ENCODE measurements at regions not wholly inside any gene's neighbourhood (a gene's known extent, or its start where the extent isn't known, plus 50 kb on each side); places are given as distances from the start of the nearest gene placed in this dataset.

DNA sequence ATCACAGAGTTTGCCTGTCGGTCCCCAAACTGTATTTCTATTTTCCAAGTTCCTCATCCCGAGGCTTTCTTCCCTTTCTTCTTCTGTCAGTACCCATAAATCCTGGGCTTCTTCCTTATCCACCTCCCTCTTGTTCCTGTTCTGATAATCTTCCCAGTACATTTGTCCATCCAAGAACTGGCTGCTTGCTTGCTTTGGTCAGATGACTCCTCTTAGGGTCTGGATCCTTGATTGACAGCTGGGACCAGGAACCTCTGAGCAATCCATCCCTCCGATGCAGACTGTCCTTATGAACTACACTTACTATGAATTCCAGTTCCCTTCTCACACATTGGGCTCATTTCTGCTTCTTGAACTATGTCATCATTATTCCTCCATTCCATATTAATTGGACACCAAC lies 275.3 kb upstream of the CITED2 start:
- H3K79me2 ChIP-seq (ENCODE audit: low read length): no peaks in the 10 kb centered on the region
- no peak overlapping the region for H2AFZ ChIP-seq (ENCODE audit: low read length)
- H4K20me1 ChIP-seq (ENCODE audit: insufficient read depth, low read depth, low read length): no peaks in the 10 kb centered on the region
- H3K27me3 ChIP-seq (ENCODE audit: low read length): no peaks in the 10 kb centered on the region
- no peak overlapping the region for H3K27ac ChIP-seq (ENCODE audit: low read length)
- DNase-seq: no peak
- H3K4me1 ChIP-seq (ENCODE audit: low read length): no peaks in the 10 kb centered on the region
- H3K9me3 ChIP-seq (ENCODE audit: low read length): no peaks in the 10 kb centered on the region
- H3K4me2 ChIP-seq (ENCODE audit: low read depth, low read length, poor library complexity, severe bottlenecking): no peak overlapping the region
- no peaks in the 10 kb centered on the region for H3K36me3 ChIP-seq (ENCODE audit: insufficient read depth, low read length)
- no peaks in the 10 kb centered on the region for H3K9me2 ChIP-seq (replicated peaks; ENCODE audit: insufficient read depth, low read length)
- no peak overlapping the region for H3K4me3 ChIP-seq (ENCODE audit: low read length)
- no peak overlapping the region for H3K9ac ChIP-seq (ENCODE audit: low read length)

DNA sequence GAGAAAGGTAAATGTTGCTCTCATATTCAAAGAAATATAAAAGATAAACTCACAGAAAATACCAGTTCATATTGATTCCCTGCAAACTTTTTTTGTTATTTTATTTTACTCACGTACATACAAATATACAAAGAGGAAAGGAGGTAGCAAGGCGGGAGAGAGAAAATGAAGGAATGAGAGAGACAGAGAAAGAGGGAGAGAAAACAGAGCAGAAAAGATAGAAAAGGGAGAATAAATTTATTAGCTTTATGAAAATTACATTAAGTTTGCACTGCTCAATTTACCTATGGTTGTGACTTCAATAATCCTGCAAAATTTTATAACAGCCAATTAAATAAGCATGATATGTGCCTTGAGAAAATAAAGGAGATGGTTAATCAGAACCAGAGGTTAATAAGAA lies 274.7 kb upstream of the CITED2 start:
- Histone ChIP-seq H2AFZ (ENCODE audit: low read length) (no peak overlapping the region), H3K4me1 (ENCODE audit: low read length) (no peaks in the 10 kb centered on the region), H4K20me1 (ENCODE audit: insufficient read depth, low read depth, low read length) (no peaks in the 10 kb centered on the region), H3K4me3 (ENCODE audit: low read length) (no peak overlapping the region), H3K4me2 (ENCODE audit: low read depth, low read length, poor library complexity, severe bottlenecking) (no peak overlapping the region), H3K27me3 (ENCODE audit: low read length) (no peaks in the 10 kb centered on the region), H3K36me3 (ENCODE audit: insufficient read depth, low read length) (no peaks in the 10 kb centered on the region), H3K27ac (ENCODE audit: low read length) (no peak overlapping the region), H3K9me2 (replicated peaks; ENCODE audit: insufficient read depth, low read length) (no peaks in the 10 kb centered on the region), H3K9ac (ENCODE audit: low read length) (no peak overlapping the region), H3K9me3 (ENCODE audit: low read length) (no peaks in the 10 kb centered on the region), H3K79me2 (ENCODE audit: low read length) (no peaks in the 10 kb centered on the region)
- DNase-seq: no peak

DNA sequence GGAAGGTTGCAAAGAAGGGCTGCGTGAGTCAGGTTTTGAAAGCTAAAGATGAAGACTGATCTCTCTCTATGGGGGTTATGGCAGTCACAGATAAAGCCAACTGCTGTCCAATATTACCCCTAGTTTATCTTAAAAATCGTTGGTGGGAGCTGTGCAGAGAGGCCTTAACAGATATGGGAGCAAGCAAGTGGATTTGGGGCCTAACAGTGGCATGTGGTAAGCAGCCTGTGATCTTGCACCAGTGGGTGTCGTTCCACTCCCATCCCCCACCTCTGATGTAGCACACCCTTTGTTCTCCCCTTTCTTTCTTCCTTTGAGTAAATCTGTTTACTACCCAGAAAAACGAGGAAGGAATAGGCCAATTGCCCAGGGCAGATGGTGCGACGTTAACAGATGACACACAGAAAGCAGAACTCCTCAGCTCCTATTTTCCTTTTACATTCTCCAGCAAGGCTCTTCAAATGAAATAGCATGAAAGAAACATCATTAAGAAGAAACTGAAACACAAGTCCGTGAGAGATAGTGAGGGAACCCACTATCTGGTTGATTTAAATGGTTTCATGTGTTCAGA lies 274.1 kb upstream of the CITED2 start:
- H3K4me3 ChIP-seq (ENCODE audit: low read length): no peak overlapping the region
- no peak for DNase-seq
- no peaks in the 10 kb centered on the region for H3K36me3 ChIP-seq (ENCODE audit: insufficient read depth, low read length)
- no peak overlapping the region for H2AFZ ChIP-seq (ENCODE audit: low read length)
- H3K27ac ChIP-seq (ENCODE audit: low read length): no peak overlapping the region
- no peaks in the 10 kb centered on the region for H3K79me2 ChIP-seq (ENCODE audit: low read length)
- no peaks in the 10 kb centered on the region for H4K20me1 ChIP-seq (ENCODE audit: insufficient read depth, low read depth, low read length)
- H3K9me3 ChIP-seq (ENCODE audit: low read length): no peaks in the 10 kb centered on the region
- H3K27me3 ChIP-seq (ENCODE audit: low read length): no peaks in the 10 kb centered on the region
- no peak overlapping the region for H3K4me2 ChIP-seq (ENCODE audit: low read depth, low read length, poor library complexity, severe bottlenecking)
- no peaks in the 10 kb centered on the region for H3K9me2 ChIP-seq (replicated peaks; ENCODE audit: insufficient read depth, low read length)
- no peak overlapping the region for H3K9ac ChIP-seq (ENCODE audit: low read length)
- no peaks in the 10 kb centered on the region for H3K4me1 ChIP-seq (ENCODE audit: low read length)

DNA sequence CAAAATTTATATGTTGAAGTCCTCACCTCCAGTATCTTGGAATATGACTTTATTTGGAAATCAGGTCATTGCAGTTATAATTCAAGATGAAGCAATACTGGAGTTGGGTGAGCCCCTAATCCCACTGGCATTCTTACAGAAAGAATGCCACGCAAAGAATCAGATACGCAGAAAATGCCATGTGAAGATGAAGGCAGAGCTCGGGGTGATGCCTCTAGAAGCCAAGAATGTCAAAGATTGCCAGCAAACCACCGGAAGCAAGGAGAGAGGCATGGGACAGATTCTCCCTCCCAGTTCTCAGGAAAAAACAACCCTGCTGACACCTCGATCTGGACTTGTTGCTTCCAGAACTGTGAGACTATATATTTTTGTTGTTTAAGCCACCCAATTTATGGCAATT lies 273.4 kb upstream of the CITED2 start:
- Histone ChIP-seq H3K4me2 (ENCODE audit: low read depth, low read length, poor library complexity, severe bottlenecking) (no peak overlapping the region), H3K4me1 (ENCODE audit: low read length) (no peaks in the 10 kb centered on the region), H3K36me3 (ENCODE audit: insufficient read depth, low read length) (no peaks in the 10 kb centered on the region), H3K9me3 (ENCODE audit: low read length) (no peaks in the 10 kb centered on the region), H3K9me2 (replicated peaks; ENCODE audit: insufficient read depth, low read length) (no peaks in the 10 kb centered on the region), H2AFZ (ENCODE audit: low read length) (no peak overlapping the region), H3K79me2 (ENCODE audit: low read length) (no peaks in the 10 kb centered on the region), H4K20me1 (ENCODE audit: insufficient read depth, low read depth, low read length) (no peaks in the 10 kb centered on the region), H3K4me3 (ENCODE audit: low read length) (no peak overlapping the region), H3K9ac (ENCODE audit: low read length) (no peak overlapping the region), H3K27ac (ENCODE audit: low read length) (no peak overlapping the region), H3K27me3 (ENCODE audit: low read length) (no peaks in the 10 kb centered on the region)
- no peak for DNase-seq

DNA sequence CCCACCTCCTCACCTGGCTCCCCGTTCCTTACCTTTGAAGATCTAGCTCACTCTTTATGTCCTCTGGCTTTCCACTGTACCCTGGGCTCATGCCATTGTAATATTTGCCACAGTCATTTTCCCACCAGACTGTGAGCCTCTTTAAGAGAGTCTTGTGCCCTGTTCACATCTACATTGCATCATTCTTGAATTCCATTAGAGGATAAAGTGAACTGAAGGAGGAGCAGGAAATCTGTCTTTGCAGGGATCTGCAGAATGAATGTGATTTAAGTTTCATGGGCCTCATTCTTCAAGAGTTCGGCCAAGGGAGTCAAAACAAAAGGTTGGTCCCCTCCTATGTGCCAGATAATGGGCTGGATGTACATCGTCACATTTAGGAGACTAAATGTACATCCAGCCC lies 272.6 kb upstream of the CITED2 start:
- Histone ChIP-seq H3K4me2 (ENCODE audit: low read depth, low read length, poor library complexity, severe bottlenecking) (no peak overlapping the region), H3K36me3 (ENCODE audit: insufficient read depth, low read length) (no peaks in the 10 kb centered on the region), H3K9me3 (ENCODE audit: low read length) (no peaks in the 10 kb centered on the region), H3K4me1 (ENCODE audit: low read length) (no peaks in the 10 kb centered on the region), H2AFZ (ENCODE audit: low read length) (no peak overlapping the region), H4K20me1 (ENCODE audit: insufficient read depth, low read depth, low read length) (no peaks in the 10 kb centered on the region), H3K4me3 (ENCODE audit: low read length) (no peak overlapping the region), H3K9ac (ENCODE audit: low read length) (no peak overlapping the region), H3K79me2 (ENCODE audit: low read length) (no peaks in the 10 kb centered on the region), H3K9me2 (replicated peaks; ENCODE audit: insufficient read depth, low read length) (no peaks in the 10 kb centered on the region), H3K27me3 (ENCODE audit: low read length) (no peaks in the 10 kb centered on the region), H3K27ac (ENCODE audit: low read length) (no peak overlapping the region)
- no peak for DNase-seq

DNA sequence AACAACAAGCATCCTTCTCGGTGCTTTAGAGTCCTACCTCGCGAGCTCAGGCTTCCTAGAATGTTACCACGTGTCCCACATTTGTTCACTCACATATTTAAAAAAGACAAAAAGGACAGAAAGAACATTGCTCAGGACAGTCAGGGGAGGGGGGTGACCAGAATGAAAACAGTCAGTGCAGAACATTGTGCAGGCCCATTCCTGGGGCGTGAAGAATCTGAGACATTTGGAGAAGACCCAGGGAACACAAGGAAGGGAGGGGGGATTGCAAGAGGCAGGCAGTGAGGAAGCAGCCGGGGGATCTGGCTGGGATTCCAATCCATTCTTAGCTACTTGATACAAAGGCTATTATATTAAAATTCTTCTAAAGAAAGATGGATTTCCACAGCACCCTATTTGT lies 270.4 kb upstream of the CITED2 start:
- Histone ChIP-seq H3K9me2 (replicated peaks; ENCODE audit: insufficient read depth, low read length) (no peaks in the 10 kb centered on the region), H4K20me1 (ENCODE audit: insufficient read depth, low read depth, low read length) (no peaks in the 10 kb centered on the region), H3K79me2 (ENCODE audit: low read length) (no peaks in the 10 kb centered on the region), H3K9me3 (ENCODE audit: low read length) (no peaks in the 10 kb centered on the region), H3K27ac (ENCODE audit: low read length) (no peak overlapping the region), H3K27me3 (ENCODE audit: low read length) (no peaks in the 10 kb centered on the region), H3K36me3 (ENCODE audit: insufficient read depth, low read length) (no peaks in the 10 kb centered on the region), H3K4me3 (ENCODE audit: low read length) (no peak overlapping the region), H3K4me2 (ENCODE audit: low read depth, low read length, poor library complexity, severe bottlenecking) (no peak overlapping the region), H3K9ac (ENCODE audit: low read length) (no peak overlapping the region), H3K4me1 (ENCODE audit: low read length) (no peaks in the 10 kb centered on the region), H2AFZ (ENCODE audit: low read length) (no peak overlapping the region)
- no peak for DNase-seq

- H3K9ac ChIP-seq (ENCODE audit: low read length): no peak overlapping the region
- H3K27me3 ChIP-seq (ENCODE audit: low read length): no peaks in the 10 kb centered on the region
- no peaks in the 10 kb centered on the region for H3K9me3 ChIP-seq (ENCODE audit: low read length)
- no peaks in the 10 kb centered on the region for H4K20me1 ChIP-seq (ENCODE audit: insufficient read depth, low read depth, low read length)
- H3K4me1 ChIP-seq (ENCODE audit: low read length): no peaks in the 10 kb centered on the region
- H3K27ac ChIP-seq (ENCODE audit: low read length): no peak overlapping the region
- no peak for DNase-seq
- H3K4me2 ChIP-seq (ENCODE audit: low read depth, low read length, poor library complexity, severe bottlenecking): no peak overlapping the region
- H3K36me3 ChIP-seq (ENCODE audit: insufficient read depth, low read length): no peaks in the 10 kb centered on the region
- H2AFZ ChIP-seq (ENCODE audit: low read length): no peak overlapping the region
- no peak overlapping the region for H3K4me3 ChIP-seq (ENCODE audit: low read length)
- no peaks in the 10 kb centered on the region for H3K79me2 ChIP-seq (ENCODE audit: low read length)
- no peaks in the 10 kb centered on the region for H3K9me2 ChIP-seq (replicated peaks; ENCODE audit: insufficient read depth, low read length)
These were observed 269.5 kb upstream of the CITED2 start for GRCh38 chr6:139643986-139644385.

GRCh38 chr6:139642346-139642745 lies 267.9 kb upstream of the CITED2 start:
- no peak overlapping the region for H3K9ac ChIP-seq (ENCODE audit: low read length)
- no peak overlapping the region for H3K4me3 ChIP-seq (ENCODE audit: low read length)
- no peaks in the 10 kb centered on the region for H3K36me3 ChIP-seq (ENCODE audit: insufficient read depth, low read length)
- H2AFZ ChIP-seq (ENCODE audit: low read length): no peak overlapping the region
- no peak overlapping the region for H3K27ac ChIP-seq (ENCODE audit: low read length)
- H3K4me2 ChIP-seq (ENCODE audit: low read depth, low read length, poor library complexity, severe bottlenecking): no peak overlapping the region
- DNase-seq: no peak
- no peaks in the 10 kb centered on the region for H3K9me3 ChIP-seq (ENCODE audit: low read length)
- no peaks in the 10 kb centered on the region for H3K4me1 ChIP-seq (ENCODE audit: low read length)
- H3K79me2 ChIP-seq (ENCODE audit: low read length): no peaks in the 10 kb centered on the region
- H3K9me2 ChIP-seq (replicated peaks; ENCODE audit: insufficient read depth, low read length): no peaks in the 10 kb centered on the region
- H4K20me1 ChIP-seq (ENCODE audit: insufficient read depth, low read depth, low read length): no peaks in the 10 kb centered on the region
- H3K27me3 ChIP-seq (ENCODE audit: low read length): no peaks in the 10 kb centered on the region

GRCh38 chr6:139641376-139641775 lies 266.9 kb upstream of the CITED2 start:
- Histone ChIP-seq H3K4me1 (ENCODE audit: low read length) (no peaks in the 10 kb centered on the region), H3K27ac (ENCODE audit: low read length) (no peak overlapping the region), H3K9me2 (replicated peaks; ENCODE audit: insufficient read depth, low read length) (no peaks in the 10 kb centered on the region), H3K79me2 (ENCODE audit: low read length) (no peaks in the 10 kb centered on the region), H3K36me3 (ENCODE audit: insufficient read depth, low read length) (no peaks in the 10 kb centered on the region), H3K9ac (ENCODE audit: low read length) (no peak overlapping the region), H4K20me1 (ENCODE audit: insufficient read depth, low read depth, low read length) (no peaks in the 10 kb centered on the region), H3K27me3 (ENCODE audit: low read length) (no peaks in the 10 kb centered on the region), H2AFZ (ENCODE audit: low read length) (no peak overlapping the region), H3K9me3 (ENCODE audit: low read length) (no peaks in the 10 kb centered on the region), H3K4me2 (ENCODE audit: low read depth, low read length, poor library complexity, severe bottlenecking) (no peak overlapping the region), H3K4me3 (ENCODE audit: low read length) (no peak overlapping the region)
- DNase-seq: no peak

Data from Karpas-422 (cell line).